ENCODE measurements at regions not wholly inside any gene's neighbourhood (a gene's known extent, or its start where the extent isn't known, plus 50 kb on each side); places are given as distances from the start of the nearest gene placed in this dataset.

DNA sequence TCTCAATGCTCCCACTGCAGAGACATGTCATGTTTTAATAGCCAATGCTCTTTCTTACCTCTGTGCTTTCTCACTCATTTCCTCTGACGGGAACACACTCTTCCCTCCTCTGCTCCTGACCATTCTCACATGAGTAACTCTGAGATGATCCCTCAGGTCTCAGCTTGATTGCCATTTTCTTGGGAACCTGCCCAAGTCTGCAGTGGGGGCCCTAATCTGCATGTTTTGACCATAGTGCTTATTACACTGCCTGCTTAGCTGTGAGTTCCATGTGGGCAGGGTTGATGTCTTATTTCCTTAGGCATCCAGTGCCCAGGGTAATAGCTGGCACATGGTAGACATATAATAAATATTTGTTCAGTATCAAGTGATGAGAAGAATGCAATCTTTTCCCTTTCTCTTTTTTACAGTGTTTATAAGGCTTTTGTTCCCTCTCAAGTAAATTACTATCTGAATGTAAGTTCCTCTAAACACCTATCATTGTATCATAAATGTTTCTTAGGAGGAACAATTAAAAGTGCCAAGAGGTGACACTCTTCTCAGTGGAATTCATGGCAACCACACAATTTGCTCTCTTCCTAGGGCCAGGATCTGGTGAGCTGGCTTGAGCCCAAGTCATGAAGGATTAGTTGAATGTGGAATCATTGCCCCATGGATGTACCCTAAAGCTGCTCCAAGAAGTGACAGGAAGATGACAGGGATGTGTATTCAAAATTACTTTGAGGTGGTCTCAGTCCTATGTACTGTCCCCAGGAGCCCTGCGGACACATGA, 485.4 kb upstream of the USP24 start:
- DNase-seq (ENCODE audit: low read depth in 3 of 3, low spot score in 1 of 3): no peak

DNA sequence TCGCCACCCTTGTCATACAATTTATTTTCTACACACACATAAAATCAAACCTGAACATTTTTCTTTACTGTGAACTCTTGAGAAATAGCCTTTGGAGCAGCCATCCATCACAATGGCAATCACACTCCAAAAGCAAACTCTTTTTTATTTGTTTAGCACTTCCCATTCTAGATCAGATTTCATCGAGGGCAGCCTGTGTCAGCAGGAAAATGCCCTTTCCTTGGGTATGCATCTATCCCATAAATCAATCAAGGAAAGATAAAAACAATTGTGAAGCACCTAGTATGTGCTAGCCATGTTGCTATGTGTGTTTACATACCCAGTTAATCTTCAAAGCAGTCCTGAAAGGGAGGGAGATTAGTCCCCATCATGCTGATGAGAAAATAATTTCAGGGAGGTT, 484.1 kb upstream of the USP24 start:
- no peak for DNase-seq (ENCODE audit: low read depth in 3 of 3, low spot score in 1 of 3)

DNA sequence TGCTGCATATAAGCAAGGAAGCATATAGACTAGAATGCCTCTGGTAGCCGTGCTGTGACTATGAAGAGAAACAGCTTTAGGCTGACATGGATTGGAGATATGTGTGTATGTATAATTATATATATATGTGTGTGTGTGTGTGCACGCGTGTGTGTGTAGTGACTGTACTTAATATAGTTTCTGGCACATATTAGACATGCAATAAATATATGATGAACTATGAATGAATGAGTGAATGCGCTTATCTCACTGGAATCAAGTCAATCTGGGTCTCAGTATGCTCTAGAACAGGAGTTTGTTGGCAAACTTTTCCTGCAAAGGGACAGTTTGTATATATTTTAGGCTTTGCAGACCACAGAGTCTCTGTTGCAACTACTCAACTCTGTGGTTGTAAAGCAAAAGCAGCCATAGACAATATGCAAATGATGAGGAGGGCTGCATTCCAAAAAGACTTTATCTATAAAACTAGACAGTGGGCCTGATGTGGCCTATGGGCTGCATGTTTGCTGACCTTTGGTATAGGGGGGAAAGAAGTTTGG, 482.9 kb upstream of the USP24 start:
- DNase-seq (ENCODE audit: low read depth in 3 of 3, low spot score in 1 of 3): no peak

DNA sequence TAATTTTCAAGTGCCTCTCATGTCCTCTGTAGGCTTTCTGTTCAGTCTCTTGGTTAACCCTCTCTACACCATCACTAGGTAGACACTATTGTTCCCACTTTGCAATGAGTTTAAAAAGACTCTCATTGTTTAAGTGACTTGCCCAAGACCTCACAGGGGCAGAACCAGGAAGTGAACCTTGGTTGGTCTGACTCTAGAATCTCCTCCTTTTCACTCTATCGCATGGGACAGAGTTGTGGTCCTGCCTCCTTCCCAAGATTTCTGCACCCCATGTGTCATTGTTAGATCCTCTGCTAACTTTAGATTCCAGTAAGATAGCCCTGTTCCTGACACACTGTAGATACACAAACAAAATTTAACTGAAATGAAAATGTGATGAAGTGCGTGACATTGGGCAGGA, 481.7 kb upstream of the USP24 start:
- no peak for DNase-seq (ENCODE audit: low read depth in 3 of 3, low spot score in 1 of 3)

DNA sequence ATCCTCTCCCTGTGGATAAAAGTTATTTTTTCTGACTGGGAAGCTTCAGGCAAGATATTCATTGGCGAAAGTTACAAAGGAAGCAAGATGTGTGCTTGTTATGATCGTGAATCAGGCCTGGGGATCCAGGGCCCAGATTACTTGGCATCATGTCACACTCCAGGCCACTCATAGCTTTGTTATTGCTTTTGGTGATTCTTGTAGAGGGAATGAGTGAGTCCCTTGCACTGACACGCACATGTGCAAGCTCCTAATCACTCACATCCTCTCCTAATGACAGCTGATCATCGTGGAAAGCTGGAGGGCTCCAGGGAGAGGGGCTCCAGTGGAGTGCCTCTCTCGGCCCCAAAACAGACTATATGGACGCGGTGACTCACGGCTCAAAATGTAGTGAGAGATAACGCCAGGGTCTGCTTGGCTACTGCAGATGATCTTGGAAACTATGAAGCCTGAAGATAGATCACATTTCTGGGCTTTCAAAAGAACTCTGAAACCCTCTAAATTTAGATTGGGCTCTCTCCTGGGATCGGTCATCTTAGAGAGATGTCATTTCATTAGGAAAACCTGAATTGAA, 481.1 kb upstream of the USP24 start:
- DNase-seq (ENCODE audit: low read depth in 3 of 3, low spot score in 1 of 3): no peak

DNA sequence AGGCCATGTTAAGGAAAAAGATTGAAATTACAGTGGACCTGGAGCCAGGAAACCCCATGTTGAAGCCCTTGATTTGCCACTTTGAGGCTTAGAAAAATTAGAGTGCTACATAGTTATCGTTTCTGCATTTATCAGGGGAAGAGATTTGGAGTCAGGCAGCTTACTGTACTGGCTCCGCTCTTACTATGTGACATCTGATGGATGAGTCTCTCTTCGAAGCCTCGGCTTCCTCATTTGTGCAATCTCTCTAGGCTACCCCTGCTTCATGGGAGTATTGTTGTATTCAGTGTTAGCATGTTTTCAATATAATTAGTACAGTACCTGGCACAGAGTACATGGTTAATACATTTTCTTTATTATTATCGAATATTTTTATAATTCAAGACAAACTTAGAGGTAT, 480.4 kb upstream of the USP24 start:
- DNase-seq (ENCODE audit: low read depth in 3 of 3, low spot score in 1 of 3): no peak

DNA sequence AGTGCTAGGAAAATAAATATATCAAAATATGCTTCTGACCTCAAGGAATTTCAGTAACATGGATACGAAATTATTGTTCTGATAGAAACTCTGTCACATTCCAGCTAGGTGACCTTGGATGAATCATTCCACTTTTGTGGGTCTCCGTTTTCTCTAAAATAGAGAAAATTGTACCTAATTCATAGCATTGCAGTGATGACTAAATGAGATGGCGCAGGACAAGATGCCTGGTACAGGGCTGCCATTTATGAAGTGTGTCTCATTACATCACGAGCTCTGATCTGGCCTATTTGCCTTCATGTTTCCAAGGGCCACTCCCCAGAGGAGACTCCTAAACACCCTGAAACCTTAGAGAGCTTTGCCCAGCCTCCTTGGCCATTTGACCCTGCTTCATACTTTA, 480.0 kb upstream of the USP24 start:
- DNase-seq (ENCODE audit: low read depth in 3 of 3, low spot score in 1 of 3): no peak

DNA sequence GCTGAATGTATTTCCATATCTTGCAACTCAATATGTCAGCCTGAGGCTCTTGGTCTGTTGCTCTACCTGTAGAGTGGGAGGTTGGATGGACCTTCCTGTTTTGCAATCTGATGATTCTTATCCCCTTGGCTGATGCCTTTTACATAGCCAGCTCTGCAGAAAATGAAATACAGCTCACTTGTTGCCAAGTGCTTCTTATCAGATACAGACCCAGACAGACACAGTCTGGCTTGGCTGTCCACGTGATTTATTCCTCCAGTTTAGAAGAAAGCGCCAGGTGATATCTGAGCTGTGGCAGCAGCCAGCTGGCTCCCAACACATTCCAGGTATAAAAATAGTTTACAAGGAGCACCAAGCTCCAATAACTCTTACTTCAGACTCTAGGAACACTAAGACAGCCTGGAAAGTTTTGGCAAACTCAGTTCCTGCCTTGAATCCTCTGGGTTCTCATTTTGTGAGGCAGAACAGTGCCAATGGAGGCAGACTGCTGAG, 479.2 kb upstream of the USP24 start:
- no peak for DNase-seq (ENCODE audit: low read depth in 3 of 3, low spot score in 1 of 3)

DNA sequence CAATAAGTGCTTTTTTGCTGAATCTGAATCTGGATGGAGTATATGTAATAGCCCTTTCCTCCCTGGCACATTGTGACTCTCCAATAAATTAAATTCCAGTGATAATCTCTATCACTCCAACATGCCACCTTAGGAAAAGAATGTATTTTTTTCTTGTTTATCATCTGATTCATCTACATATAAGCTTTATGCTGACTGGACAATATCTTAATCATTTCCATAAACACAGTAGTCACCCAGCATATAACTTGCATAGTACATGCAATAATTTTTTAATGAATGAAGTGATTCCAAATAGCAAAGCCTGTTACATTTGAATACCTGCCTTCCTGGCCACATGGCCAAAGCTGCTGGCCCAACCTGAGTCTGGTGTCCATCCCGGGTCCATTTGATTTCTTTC, 477.6 kb upstream of the USP24 start:
- no peak for DNase-seq (ENCODE audit: low read depth in 3 of 3, low spot score in 1 of 3)

DNA sequence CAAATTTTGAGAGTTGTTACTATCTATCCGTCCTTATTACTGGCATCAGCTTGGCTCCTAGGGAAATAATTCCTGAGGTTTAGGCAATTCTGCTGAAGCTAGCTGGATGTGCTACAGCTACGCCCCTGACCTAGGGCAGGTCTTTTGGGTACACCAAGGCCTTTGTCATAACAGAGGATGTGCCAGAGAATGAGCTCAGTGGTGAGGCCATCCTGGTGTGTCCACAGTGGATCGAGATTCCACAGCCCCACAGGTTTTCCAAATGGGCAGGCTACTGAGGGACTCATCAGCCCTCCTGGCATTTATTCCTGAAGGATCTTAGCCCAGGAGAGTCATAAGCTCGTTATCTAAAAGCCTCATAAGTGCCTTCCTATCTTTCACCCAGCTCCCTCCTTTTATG, 475.2 kb upstream of the USP24 start:
- DNase-seq (ENCODE audit: low read depth in 3 of 3, low spot score in 1 of 3): no peak

DNA sequence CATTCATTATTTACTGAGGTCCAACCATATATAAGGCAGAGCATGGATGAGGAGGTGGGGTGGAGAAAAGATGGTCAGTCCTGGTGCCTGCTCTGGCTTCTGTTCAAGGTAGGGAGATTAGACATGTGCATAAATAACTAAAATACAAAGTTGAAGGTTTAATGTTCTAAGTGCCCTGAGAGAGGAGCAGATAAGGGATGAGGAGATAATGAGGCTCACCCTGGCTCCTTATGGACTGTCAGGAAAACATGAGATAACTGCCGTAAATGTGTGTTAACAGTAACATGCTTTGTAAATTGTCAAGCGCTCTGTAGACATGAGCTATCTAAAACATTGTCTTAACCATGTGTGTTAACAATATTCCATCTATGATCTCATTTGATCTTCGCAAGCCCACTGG, 474.6 kb upstream of the USP24 start:
- DNase-seq (ENCODE audit: low read depth in 3 of 3, low spot score in 1 of 3): no peak

DNA sequence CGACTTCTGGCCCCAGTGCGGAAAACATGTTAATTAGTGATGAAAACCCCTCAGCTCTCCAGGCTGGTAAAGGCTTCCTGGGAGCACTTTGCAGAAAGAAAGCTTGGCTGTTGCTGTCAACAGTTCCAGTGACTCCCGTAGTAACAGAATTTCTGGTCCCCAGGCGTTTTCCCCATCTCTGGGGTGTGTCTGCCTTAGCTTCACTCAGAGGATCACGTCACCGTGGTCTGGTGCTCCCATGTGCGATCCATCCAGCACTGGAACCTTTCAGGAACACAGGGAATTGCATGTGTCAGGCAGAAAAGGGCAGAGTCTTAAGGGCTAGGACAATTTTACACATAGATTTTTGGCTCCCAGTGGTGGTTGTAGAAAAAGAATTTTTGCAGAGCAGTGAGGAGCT, 470.4 kb upstream of the USP24 start:
- no peak for DNase-seq (ENCODE audit: low read depth in 3 of 3, low spot score in 1 of 3)

DNA sequence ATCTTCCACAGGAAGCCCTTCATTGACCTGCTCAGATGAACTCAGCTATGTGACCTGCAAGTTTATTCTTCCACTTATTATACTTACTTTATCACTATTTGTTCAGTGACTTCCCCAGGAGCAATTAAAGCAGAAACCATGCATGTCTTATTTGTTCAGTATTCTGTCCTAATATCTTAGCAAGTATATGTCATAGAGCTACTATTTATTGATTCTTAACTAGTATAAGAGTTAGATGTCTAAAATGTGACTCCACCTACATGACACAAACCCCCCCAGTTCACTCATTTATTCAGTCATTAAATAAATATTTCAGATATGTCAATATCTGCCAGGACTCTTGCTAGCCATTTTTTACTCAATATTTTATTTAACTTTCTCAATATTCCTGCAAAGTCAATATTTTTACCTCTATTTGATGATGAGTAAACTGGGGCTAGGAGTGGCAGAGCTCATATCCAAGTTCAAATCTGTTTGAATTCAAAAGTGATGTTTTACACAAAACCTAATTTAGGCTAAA, 469.0 kb upstream of the USP24 start:
- DNase-seq (ENCODE audit: low read depth in 3 of 3, low spot score in 1 of 3): no peak

DNA sequence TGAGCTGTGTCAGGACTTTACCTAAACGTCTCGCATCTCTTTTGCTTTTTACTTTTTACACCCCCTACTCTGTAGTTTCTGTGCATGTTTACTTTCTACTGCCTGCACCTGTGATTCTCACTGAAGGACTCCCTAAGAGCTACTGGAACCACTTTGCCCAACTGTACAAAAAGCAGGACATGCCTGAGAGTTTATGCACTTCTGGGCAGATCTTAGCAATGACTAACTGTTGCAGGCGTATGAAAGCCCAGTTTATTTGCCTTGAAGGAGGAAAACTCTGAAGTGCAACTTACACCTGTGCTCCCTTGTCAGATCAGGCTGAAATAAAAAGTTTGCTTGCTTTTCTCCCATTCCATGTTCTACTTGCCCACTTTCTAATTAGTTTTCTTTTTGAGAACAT, 467.0 kb upstream of the USP24 start:
- no peak for DNase-seq (ENCODE audit: low read depth in 3 of 3, low spot score in 1 of 3)

DNA sequence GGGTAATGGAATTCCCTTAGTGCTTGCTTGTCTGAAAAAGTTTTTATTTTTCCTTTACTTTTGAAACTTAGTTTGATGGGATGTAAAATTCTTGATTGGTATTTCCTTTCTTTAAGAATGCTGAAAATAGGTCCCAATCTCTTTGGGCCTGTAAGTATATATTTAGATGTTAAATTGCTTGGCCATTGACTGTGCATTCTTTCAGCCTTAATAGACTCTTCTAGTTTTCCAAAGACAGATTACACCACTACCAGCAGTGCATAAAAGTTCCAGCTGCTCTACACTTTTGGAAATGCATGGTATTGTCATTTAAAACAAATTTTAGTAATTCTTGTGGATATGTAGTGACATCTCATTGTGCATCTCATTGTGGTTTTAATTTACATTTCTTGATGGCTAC, 464.8 kb upstream of the USP24 start:
- DNase-seq (ENCODE audit: low read depth in 3 of 3, low spot score in 1 of 3): no peak

DNA sequence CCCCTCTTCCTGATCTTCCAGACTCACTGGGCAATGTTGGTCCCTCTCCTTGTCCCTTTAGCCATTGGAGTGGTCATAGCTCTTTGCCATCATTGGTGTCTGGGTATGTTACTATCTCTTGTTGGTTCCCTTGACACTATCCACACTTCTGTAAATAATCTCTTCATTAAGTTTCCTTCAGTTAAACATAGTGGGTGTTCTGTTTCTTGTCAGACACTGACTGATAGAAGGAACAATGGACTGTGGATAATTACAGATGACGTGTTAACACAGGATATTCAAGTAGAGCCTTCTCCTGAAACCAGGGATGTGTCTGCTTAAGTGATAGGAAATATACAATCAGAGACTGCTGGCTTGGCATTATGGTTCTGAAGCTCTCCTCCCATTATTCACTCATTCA, 458.3 kb upstream of the USP24 start:
- DNase-seq (ENCODE audit: low read depth in 3 of 3, low spot score in 1 of 3): no peak

DNA sequence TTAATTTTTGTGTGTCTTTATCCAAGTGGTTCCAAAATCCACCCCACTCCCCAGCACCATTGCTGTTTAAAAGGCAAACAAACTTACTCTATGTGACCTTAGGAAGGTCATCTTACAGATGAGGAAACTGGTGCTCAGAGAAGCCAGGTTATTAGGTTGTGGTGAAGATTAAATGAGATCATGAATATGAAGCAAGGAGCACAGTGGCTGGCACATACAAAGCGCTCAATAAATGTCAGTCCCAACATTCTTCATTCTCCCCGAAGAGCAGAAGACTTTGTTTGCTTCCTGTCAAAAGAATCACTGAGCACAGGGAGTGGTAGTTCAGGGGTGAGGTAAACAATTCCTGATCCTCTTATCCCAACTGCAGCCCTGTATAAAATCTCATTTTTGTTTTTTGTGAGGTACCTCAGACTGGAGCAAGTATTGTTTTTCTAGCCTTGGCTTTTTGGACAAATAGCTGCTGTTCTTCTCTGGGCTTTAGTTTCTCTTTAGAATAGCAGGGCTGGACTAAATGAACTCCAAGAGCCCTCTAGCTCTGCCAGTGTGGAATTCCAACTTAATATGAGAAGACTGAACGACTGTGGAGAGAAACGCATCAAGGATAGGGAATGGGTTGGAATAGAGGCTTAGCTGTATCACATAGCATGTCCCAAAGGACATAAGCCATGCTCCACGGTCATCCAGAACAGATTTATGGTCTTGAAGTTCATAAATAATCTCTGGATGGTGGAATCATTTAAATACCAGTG, 455.3 kb upstream of the USP24 start:
- no peak for DNase-seq (ENCODE audit: low read depth in 3 of 3, low spot score in 1 of 3)

DNA sequence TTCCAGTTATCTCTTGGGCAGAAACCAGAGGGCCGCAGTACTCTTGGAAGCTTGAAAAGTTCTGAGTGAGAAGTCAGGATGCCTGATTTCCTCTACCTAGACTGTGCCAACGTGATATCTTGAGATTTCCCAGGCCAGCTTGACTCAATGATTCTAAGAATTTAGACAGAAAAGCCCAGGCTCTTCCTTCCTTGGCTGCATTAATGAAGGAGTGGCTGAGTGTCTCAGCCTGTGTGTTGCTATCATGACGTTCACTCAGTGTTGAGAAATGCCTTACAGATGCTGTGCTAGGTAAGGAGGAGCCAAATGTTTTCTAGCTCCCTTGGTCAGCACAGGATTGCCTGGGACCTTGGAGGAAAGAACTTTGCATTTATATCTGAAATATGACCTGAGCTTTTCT, 454.1 kb upstream of the USP24 start:
- no peak for DNase-seq (ENCODE audit: low read depth in 3 of 3, low spot score in 1 of 3)

DNA sequence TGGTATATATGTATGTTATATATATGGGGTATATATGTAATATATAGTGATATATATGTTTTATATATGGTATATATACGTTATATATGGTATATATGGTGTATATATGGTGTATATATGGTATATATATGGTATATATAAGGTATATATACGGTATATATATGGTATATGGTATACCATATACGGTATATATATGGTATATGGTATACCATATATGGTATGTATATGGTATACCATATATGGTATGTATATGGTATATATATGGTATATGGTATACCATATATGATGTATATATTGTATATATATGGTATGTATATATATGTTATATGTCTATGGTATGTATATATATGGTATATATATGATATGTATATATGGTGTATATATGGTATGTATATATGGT, 447.7 kb upstream of the USP24 start:
- DNase-seq (ENCODE audit: low read depth in 3 of 3, low spot score in 1 of 3): no peak

DNA sequence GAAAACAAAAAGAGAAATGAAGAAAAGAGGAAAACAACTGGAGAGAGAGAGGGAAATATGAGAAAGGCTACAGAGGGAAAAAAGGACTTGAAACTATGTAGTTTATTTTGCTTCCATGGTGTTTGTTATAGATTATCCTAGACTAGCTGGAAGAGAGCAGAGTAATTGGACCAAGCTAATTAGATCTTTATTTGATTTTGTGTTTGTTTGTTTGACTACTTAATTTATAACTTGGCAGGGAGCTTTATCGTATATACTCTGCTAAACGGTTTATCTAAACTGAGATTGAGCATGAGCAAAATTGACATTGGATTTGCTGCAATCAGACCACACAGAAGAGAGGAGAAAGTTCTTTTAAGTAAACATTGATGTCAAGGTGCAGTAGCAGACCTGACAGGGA, 443.8 kb upstream of the USP24 start:
- DNase-seq (ENCODE audit: low read depth in 3 of 3, low spot score in 1 of 3): no peak

DNA sequence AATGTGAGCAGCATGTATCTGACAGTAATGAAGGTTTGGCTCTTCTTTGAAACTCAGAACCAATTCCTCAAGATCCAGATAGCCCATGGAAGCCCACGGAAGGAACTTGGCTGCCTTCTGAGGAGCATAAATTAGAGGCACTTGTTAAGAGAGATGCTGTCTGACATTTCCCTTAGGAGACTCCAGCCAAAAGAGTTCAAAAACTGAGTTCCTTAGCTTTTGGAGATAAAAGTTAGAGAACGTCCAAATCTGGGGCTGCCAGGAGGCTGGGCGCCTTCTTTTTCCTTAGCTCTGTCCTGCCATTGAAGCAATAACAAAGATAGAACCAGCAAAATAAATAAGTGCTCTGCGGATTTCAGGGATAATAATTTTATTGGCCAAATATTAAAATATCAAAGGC, 439.6 kb upstream of the USP24 start:
- no peak for DNase-seq (ENCODE audit: low read depth in 3 of 3, low spot score in 1 of 3)

DNA sequence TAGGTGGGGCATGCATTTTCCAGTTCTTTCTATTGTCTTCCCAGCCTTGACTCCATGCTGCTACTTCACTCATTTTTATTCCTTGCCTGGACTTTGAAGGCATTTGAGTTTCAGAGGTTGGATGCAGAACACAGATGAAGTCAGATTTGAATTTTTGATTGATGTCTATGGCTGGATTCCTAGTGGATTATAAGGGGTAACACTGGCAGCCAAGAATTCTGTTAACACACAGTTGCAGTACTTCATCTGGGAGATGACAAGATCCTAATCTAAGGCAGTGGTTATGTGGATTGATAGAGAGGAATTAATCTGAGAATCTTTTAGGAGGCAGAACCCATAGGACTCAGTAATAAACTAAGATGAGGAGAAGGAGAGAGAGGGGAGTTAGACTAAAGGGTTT, 439.0 kb upstream of the USP24 start:
- no peak for DNase-seq (ENCODE audit: low read depth in 3 of 3, low spot score in 1 of 3)

All from stimulated activated CD4-positive, alpha-beta T cell treated with anti-CD3 and anti-CD28 coated beads, TNF-alpha, amount 100 ng/mL, for 1 hour (primary cell).